Mesendoderm (in vitro differentiated cells): ENCODE measurements at regions not wholly inside any gene's neighbourhood (a gene's known extent, or its start where the extent isn't known, plus 50 kb on each side); places are given as distances from the start of the nearest gene placed in this dataset.

ENCODE experiments used
- DNase-seq: peaks from one replicate; pipeline ENCODE4 v3.0.0; 2013
- H2AK5ac ChIP-seq: 2 replicates; pipeline ENCODE4 v1.6.1; 2013; ENCODE audit warnings: low read length, inconsistent platforms
- H2BK120ac ChIP-seq: 2 replicates; pipeline ENCODE4 v1.6.1; 2013; ENCODE audit warnings: low read depth, mild to moderate bottlenecking, low read length, moderate library complexity, mixed read lengths
- H2BK15ac ChIP-seq: replicated peaks from 2 replicates; pipeline ENCODE4 v1.6.1; 2013; ENCODE audit warnings: low read depth, mild to moderate bottlenecking, moderate library complexity
- H2BK5ac ChIP-seq: 2 replicates; pipeline ENCODE4 v1.6.1; 2013; ENCODE audit warnings: low read length, inconsistent platforms
- H3K18ac ChIP-seq: 2 replicates; pipeline ENCODE4 v1.6.1; 2013; ENCODE audit warnings: mild to moderate bottlenecking, low read length, mixed read lengths
- H3K23ac ChIP-seq: one replicate; pipeline ENCODE4 v1.6.1; 2013; ENCODE audit warnings: low read length
- H3K27ac ChIP-seq: 2 replicates; pipeline ENCODE4 v1.5.1; 2013; ENCODE audit warnings: low read depth, mild to moderate bottlenecking, inconsistent platforms, low read length, moderate library complexity
- H3K27me3 ChIP-seq: 2 replicates; pipeline ENCODE4 v1.6.1; 2013; ENCODE audit warnings: low read length, control low read depth, mild to moderate bottlenecking, inconsistent platforms; ENCODE audit not compliant: insufficient read depth, poor library complexity
- H3K36me3 ChIP-seq: 2 replicates; pipeline ENCODE4 v1.6.1; 2013; ENCODE audit warnings: low read length, inconsistent platforms; ENCODE audit not compliant: control insufficient read depth, insufficient read depth
- H3K4ac ChIP-seq: one replicate; pipeline ENCODE4 v1.6.1; 2013; ENCODE audit warnings: low read depth, mild to moderate bottlenecking, low read length, moderate library complexity
- H3K4me1 ChIP-seq: 2 replicates; pipeline ENCODE4 v1.6.1; 2013; ENCODE audit warnings: low read depth, low read length, inconsistent platforms; ENCODE audit not compliant: control insufficient read depth
- H3K4me2 ChIP-seq: 2 replicates; pipeline ENCODE4 v1.6.1; 2013; ENCODE audit warnings: low read length
- H3K4me3 ChIP-seq: 2 replicates; pipeline ENCODE4 v1.5.1; 2013; ENCODE audit warnings: mild to moderate bottlenecking, low read length
- H3K56ac ChIP-seq: one replicate; pipeline ENCODE4 v1.6.1; 2013; ENCODE audit warnings: low read length
- H3K79me1 ChIP-seq: 2 replicates; pipeline ENCODE4 v1.6.1; 2013; ENCODE audit warnings: low read length, inconsistent platforms
- H3K79me2 ChIP-seq: 2 replicates; pipeline ENCODE4 v1.6.1; 2013; ENCODE audit warnings: mild to moderate bottlenecking, low read length; ENCODE audit not compliant: control insufficient read depth, insufficient read depth
- H3K9ac ChIP-seq: 2 replicates; pipeline ENCODE4 v1.6.1; 2013; ENCODE audit warnings: low read length, inconsistent platforms
- H4K5ac ChIP-seq: one replicate; pipeline ENCODE4 v1.6.1; 2013; ENCODE audit warnings: low read length
- H4K8ac ChIP-seq: one replicate; pipeline ENCODE4 v1.6.1; 2013; ENCODE audit warnings: low read depth, mild to moderate bottlenecking, control low read depth, low read length, moderate library complexity
- WGBS: extraction: QIAGEN DNeasy Blood & Tissue Kit; methylation state at CpG from one replicate; pipeline ENCODE4 v1.1.7; 2013; ENCODE audit warnings: low lambda C conversion rate, missing lambda C conversion rate; ENCODE audit not compliant: insufficient coverage; ENCODE audit errors: extremely low coverage; 5-methylcytosine and 5-hydroxymethylcytosine counted together

DNA sequence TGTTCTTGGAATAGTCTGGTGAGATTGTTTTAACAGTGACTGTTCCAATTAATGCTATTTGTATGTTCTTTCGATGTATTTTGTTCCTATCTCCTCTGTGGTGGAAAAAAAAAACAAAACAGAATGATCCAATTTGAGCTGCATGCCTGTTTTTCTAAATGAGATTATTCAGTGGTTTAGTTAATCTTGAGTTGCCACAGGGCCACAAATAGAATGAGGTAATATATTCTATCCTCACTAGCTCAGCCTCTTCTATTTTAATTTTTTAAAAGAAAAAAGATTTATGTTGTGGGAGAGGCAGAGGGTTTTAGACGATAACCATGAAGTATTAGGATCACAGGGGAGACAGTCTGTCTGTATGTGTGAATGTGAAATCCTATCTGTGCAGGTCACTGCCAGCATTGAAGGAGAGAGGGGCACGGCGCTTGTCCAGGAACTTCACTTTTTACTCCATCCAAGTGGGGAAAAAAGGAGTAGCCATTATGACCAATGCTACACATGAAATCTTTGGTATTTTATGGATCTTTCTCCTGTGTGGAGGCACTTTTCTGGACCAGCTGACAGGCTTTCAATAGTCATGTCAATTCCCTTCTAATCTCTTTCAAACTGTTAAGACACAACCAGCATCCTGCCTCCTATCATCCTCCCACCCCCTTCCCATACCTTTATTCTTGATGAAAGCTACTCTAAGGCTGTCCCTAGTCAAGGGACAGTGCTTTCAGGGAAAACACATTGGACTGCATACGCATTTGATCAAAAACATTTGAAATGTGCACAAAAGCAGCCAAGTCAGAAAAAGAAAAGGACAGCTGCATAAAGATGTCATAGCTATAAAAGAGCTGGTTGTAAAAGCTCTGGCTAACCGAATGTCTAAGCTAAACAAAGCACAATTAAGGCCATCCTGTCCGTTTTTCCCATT, 1063.8 kb upstream of the INTU start:
- Histone ChIP-seq H4K5ac (no peak overlapping the region), H3K36me3 (no peaks in the 10 kb centered on the region), H2AK5ac (no peak overlapping the region), H3K4ac (no peak overlapping the region), H2BK5ac (no peak overlapping the region), H3K27me3 (no peaks in the 10 kb centered on the region), H3K4me1 (no peaks in the 10 kb centered on the region), H3K27ac (no peak overlapping the region), H3K23ac (no peak overlapping the region), H2BK120ac (no peak overlapping the region), H3K9ac (no peak overlapping the region), H3K56ac (no peak overlapping the region), H4K8ac (no peak overlapping the region), H2BK15ac (no peak overlapping the region), H3K79me1 (no peaks in the 10 kb centered on the region), H3K4me2 (no peak overlapping the region), H3K4me3 (no peak overlapping the region), H3K79me2 (no peaks in the 10 kb centered on the region), H3K18ac (no peak overlapping the region)
- no CpG with 5 or more reads among the region's 7 CpGs for WGBS
- DNase-seq, result no peak

DNA sequence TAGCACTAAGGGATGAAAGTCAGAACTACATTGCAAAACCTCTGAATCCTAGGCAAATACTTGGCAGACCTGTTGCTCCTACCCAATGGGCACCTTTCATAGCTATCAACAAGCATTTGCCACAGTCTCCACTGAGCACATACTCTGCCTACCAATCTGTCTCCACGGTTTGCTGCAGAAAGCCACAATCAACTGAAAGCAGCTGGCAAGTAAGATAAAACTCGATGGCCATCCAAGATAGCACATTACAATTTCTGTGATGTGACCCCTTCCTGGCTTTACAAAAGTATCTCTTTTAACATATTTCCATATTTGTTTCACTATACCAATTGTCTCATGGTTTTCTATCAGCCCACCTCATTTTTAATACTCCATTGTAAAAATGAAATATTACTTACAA, 1060.5 kb upstream of the INTU start:
- H3K23ac ChIP-seq, result no peak overlapping the region
- H3K79me2 ChIP-seq, result no peaks in the 10 kb centered on the region
- no peak overlapping the region for H3K18ac ChIP-seq
- H2BK120ac ChIP-seq, result no peak overlapping the region
- H3K9ac ChIP-seq, result no peak overlapping the region
- H3K36me3 ChIP-seq, result no peaks in the 10 kb centered on the region
- no peak overlapping the region for H3K56ac ChIP-seq
- H2BK15ac ChIP-seq, result no peak overlapping the region
- DNase-seq, result peak; percentile 6
- H4K8ac ChIP-seq, result no peak overlapping the region
- H3K79me1 ChIP-seq, result no peaks in the 10 kb centered on the region
- no peak overlapping the region for H2AK5ac ChIP-seq
- no peak overlapping the region for H3K4me2 ChIP-seq
- no peak overlapping the region for H3K4ac ChIP-seq
- H3K27ac ChIP-seq, result no peak overlapping the region
- WGBS, result no CpG with 5 or more reads among the region's 2 CpGs
- H2BK5ac ChIP-seq, result no peak overlapping the region
- no peaks in the 10 kb centered on the region for H3K27me3 ChIP-seq
- H3K4me3 ChIP-seq, result no peak overlapping the region
- H4K5ac ChIP-seq, result no peak overlapping the region
- no peaks in the 10 kb centered on the region for H3K4me1 ChIP-seq

DNA sequence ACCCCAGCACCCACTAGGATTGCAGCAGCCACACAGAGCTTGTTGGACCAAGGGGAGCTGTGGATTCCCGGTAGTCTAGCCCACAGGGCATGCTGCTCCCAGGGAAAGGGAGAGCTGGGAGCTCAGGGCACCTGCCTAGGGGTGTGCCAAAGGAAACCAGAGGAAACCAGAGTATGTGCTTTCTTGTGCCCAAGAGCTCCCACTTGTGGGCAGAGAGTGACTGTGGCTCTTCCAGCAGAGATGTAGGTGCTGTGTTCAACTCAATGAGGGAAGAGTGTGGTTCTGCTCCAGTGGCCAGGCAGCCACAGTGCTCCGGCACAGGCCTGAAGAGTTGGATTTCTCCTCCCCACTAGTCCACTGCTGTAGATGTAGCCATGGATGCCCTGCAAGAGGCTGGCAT, 1050.0 kb upstream of the INTU start:
- H3K18ac ChIP-seq, result no peak overlapping the region
- no peaks in the 10 kb centered on the region for H3K27me3 ChIP-seq
- no peaks in the 10 kb centered on the region for H3K79me2 ChIP-seq
- no peak overlapping the region for H3K4ac ChIP-seq
- no peak overlapping the region for H3K9ac ChIP-seq
- H3K4me3 ChIP-seq, result no peak overlapping the region
- no peak overlapping the region for H2BK15ac ChIP-seq
- no peak overlapping the region for H3K23ac ChIP-seq
- H2BK5ac ChIP-seq, result no peak overlapping the region
- no peaks in the 10 kb centered on the region for H3K4me1 ChIP-seq
- H3K27ac ChIP-seq, result no peak overlapping the region
- no peak overlapping the region for H4K8ac ChIP-seq
- H3K79me1 ChIP-seq, result no peaks in the 10 kb centered on the region
- H2BK120ac ChIP-seq, result no peak overlapping the region
- no peaks in the 10 kb centered on the region for H3K36me3 ChIP-seq
- no CpG with 5 or more reads among the region's 2 CpGs for WGBS
- H3K4me2 ChIP-seq, result no peak overlapping the region
- DNase-seq, result peak; percentile 63
- H4K5ac ChIP-seq, result no peak overlapping the region
- no peak overlapping the region for H3K56ac ChIP-seq
- H2AK5ac ChIP-seq, result no peak overlapping the region

DNA sequence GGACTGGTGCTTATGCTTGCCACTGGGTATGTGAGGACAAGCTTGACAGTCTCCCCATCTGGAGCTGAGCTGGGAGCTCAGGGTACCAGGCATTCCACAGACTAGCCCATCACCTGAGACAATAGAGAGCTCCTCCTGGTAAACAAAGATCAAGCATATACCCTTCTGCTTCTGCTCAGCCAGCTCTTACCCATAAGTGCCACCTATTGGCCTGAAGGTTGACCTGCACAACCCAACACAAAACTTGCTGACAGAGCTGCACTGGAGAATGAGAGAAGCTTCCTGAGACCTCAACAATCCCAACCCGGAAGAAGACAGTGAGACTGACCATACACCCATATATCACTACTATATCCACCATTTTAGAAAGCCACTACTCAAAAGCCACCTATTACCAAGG, 1049.2 kb upstream of the INTU start:
- no peak overlapping the region for H2BK5ac ChIP-seq
- no peak overlapping the region for H4K5ac ChIP-seq
- H2AK5ac ChIP-seq, result no peak overlapping the region
- H3K79me2 ChIP-seq, result no peaks in the 10 kb centered on the region
- no peak overlapping the region for H3K4me3 ChIP-seq
- H3K27ac ChIP-seq, result no peak overlapping the region
- no peaks in the 10 kb centered on the region for H3K79me1 ChIP-seq
- no peak overlapping the region for H3K18ac ChIP-seq
- no peak overlapping the region for H3K9ac ChIP-seq
- no peak overlapping the region for H4K8ac ChIP-seq
- H2BK120ac ChIP-seq, result no peak overlapping the region
- no CpG with 5 or more reads among the region's 1 CpG for WGBS
- peak; percentile 87 for DNase-seq
- H3K4ac ChIP-seq, result no peak overlapping the region
- no peaks in the 10 kb centered on the region for H3K4me1 ChIP-seq
- H3K36me3 ChIP-seq, result no peaks in the 10 kb centered on the region
- H3K56ac ChIP-seq, result peak overlapping the region; percentile 25
- H3K23ac ChIP-seq, result no peak overlapping the region
- H2BK15ac ChIP-seq, result no peak overlapping the region
- no peaks in the 10 kb centered on the region for H3K27me3 ChIP-seq
- no peak overlapping the region for H3K4me2 ChIP-seq

DNA sequence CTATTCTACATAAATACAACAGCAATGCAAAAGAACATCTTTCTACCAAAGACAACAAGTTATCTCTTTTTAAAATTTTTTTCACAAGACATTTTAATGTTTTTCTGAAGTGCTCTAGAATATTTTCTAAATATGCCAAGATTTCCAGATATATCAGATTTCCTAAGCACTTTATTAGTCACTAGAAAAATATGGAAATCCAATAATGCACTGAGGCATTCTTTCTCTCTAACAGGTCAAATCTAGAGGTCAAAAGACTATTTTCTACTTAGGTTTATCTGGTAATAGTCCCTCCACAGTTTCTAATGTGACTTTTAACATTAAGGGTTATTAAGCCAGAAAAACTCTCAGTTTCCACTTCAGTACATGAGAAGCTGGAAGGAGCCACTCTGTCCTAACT, 1041.2 kb upstream of the INTU start:
- H3K79me2 ChIP-seq, result no peaks in the 10 kb centered on the region
- H4K8ac ChIP-seq, result no peak overlapping the region
- no peak overlapping the region for H2BK120ac ChIP-seq
- no peak overlapping the region for H3K4me2 ChIP-seq
- no peak overlapping the region for H3K56ac ChIP-seq
- H3K4ac ChIP-seq, result no peak overlapping the region
- no peak overlapping the region for H2AK5ac ChIP-seq
- no peaks in the 10 kb centered on the region for H3K79me1 ChIP-seq
- no peaks in the 10 kb centered on the region for H3K4me1 ChIP-seq
- H2BK15ac ChIP-seq, result no peak overlapping the region
- no peak overlapping the region for H2BK5ac ChIP-seq
- no peak for DNase-seq
- no peak overlapping the region for H3K23ac ChIP-seq
- no peak overlapping the region for H3K18ac ChIP-seq
- no peak overlapping the region for H3K27ac ChIP-seq
- H3K27me3 ChIP-seq, result no peaks in the 10 kb centered on the region
- no peak overlapping the region for H3K9ac ChIP-seq
- H3K36me3 ChIP-seq, result no peaks in the 10 kb centered on the region
- no peak overlapping the region for H4K5ac ChIP-seq
- no peak overlapping the region for H3K4me3 ChIP-seq

DNA sequence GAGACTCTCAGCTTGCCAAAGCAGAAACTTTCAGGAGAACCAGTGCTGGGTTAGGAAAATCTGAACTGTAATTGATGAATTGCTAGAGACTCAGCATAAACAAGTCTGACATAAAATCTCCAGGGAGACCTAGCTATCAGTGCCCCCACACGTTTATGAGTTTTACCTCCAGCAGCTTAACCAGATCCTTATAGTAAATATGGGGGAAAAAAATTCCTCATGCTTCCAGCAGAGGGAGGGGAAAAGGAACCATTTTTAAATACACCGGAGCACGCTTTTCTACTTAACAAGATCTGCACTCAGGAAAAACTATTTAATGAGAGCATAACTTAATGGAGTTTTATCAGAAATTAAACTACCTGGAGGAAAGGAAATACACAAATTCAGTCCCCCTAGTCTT, 1040.7 kb upstream of the INTU start:
- Histone ChIP-seq H3K27ac (no peak overlapping the region), H4K5ac (no peak overlapping the region), H2BK120ac (no peak overlapping the region), H2BK5ac (no peak overlapping the region), H3K79me2 (no peaks in the 10 kb centered on the region), H3K18ac (no peak overlapping the region), H3K9ac (no peak overlapping the region), H3K23ac (no peak overlapping the region), H4K8ac (no peak overlapping the region), H2BK15ac (no peak overlapping the region), H3K56ac (no peak overlapping the region), H3K36me3 (no peaks in the 10 kb centered on the region), H3K4ac (no peak overlapping the region), H3K4me3 (no peak overlapping the region), H3K27me3 (no peaks in the 10 kb centered on the region), H2AK5ac (no peak overlapping the region), H3K79me1 (no peaks in the 10 kb centered on the region), H3K4me2 (no peak overlapping the region), H3K4me1 (no peaks in the 10 kb centered on the region)
- no CpG with 5 or more reads among the region's 3 CpGs for WGBS
- DNase-seq, result peak; percentile 21
